ENCODE measurements at regions not wholly inside any gene's neighbourhood (a gene's known extent, or its start where the extent isn't known, plus 50 kb on each side); places are given as distances from the start of the nearest gene placed in this dataset.

GRCh38 chr20:47866480-47866879 lies 81.2 kb upstream of the SULF2 start:
- no peak overlapping the region for H2AFZ ChIP-seq (ENCODE audit: control insufficient read depth, low read depth, low read length)
- H3K4me1 ChIP-seq (ENCODE audit: control insufficient read depth, insufficient read depth, low read length), result no peaks in the 10 kb centered on the region
- RAD21 ChIA-PET (ENCODE audit: unreplicated experiment), result no interaction called here
- H4K20me1 ChIP-seq (ENCODE audit: control insufficient read depth, insufficient read depth), result no peaks in the 10 kb centered on the region
- POLR2A ChIA-PET, result no interaction called here
- peaks cover 0 to 3% of the 10 kb centered on the region in 2 experiments; a peak in 2 of 4 replicates for H3K27me3 ChIP-seq (replicated peaks in 1 of 2; ENCODE audit: control insufficient read depth in 2 of 2, insufficient read depth in 2 of 2, low read length in 1 of 2)
- no peak overlapping the region for H3K9ac ChIP-seq (ENCODE audit: control insufficient read depth, insufficient read depth, low read length)
- no peaks in the 10 kb centered on the region for H3K9me3 ChIP-seq (replicated peaks; ENCODE audit: control insufficient read depth, insufficient read depth, low read length)
- no peak for DNase-seq (ENCODE audit: low read depth, low spot score)
- no peak for ATAC-seq
- SMC1A ChIA-PET (ENCODE audit: uncharacterized antibody, unreplicated experiment), result no interaction called here
- CTCF ChIA-PET, result interaction anchor here (1.0 to 1.2 kb wide), 2 partner anchors 84 to 189 kb away, joined by 3 read pairs; no protein-coding TSS in a partner anchor
- FAIRE-seq, result no peak
- no peaks in the 10 kb centered on the region for H3K36me3 ChIP-seq (ENCODE audit: control insufficient read depth in 2 of 2, insufficient read depth in 2 of 2, low read length in 1 of 2)
- intact Hi-C loops (cut with micrococcal nuclease; ENCODE audit: unreplicated experiment), result no loop called here
- 30% methylated on average over 10 of the region's 10 CpGs for WGBS (ENCODE audit: insufficient coverage, insufficient replicate concordance, low lambda C conversion rate, missing lambda C conversion rate)
- no peaks in the 10 kb centered on the region for H3K79me2 ChIP-seq (ENCODE audit: control insufficient read depth, insufficient read depth, low read length)
- in situ Hi-C loops (cut with MboI), result no loop called here
- H3K4me3 ChIP-seq, result no peak overlapping the region
- no peak overlapping the region for H3K4me2 ChIP-seq (ENCODE audit: control insufficient read depth, insufficient read depth)
- TF ChIP-seq ETV6 (conservative IDR thresholded peaks at IDR 0.05 in 1 of 2, IDR thresholded peaks at IDR 0.05 in 1 of 2; ENCODE audit: borderline replicate concordance in 1 of 2, low read depth in 1 of 2) (0 out of 4 replicates have a peak, but pooled peaks of 1 of the 2 experiments have one; percentile 75), DPF2 (IDR thresholded peaks at IDR 0.05) (no peak)
- H3K27ac ChIP-seq (ENCODE audit: control insufficient read depth, insufficient read depth), result no peak overlapping the region
- no TSS peak for BruUV-seq (replicated peaks)

- RAD21 ChIA-PET (ENCODE audit: unreplicated experiment), result no interaction called here
- DNase-seq (ENCODE audit: low read depth, low spot score), result no peak
- Histone ChIP-seq H3K4me1 (ENCODE audit: control insufficient read depth, insufficient read depth, low read length) (no peaks in the 10 kb centered on the region), H3K27me3 (replicated peaks in 1 of 2; ENCODE audit: control insufficient read depth in 2 of 2, insufficient read depth in 2 of 2, low read length in 1 of 2) (peaks cover 0 to 3% of the 10 kb centered on the region in 2 experiments; a peak in 2 of 4 replicates), H4K20me1 (ENCODE audit: control insufficient read depth, insufficient read depth) (no peaks in the 10 kb centered on the region), H3K79me2 (ENCODE audit: control insufficient read depth, insufficient read depth, low read length) (no peaks in the 10 kb centered on the region), H3K9me3 (replicated peaks; ENCODE audit: control insufficient read depth, insufficient read depth, low read length) (no peaks in the 10 kb centered on the region), H3K9ac (ENCODE audit: control insufficient read depth, insufficient read depth, low read length) (no peak overlapping the region), H3K36me3 (ENCODE audit: control insufficient read depth in 2 of 2, insufficient read depth in 2 of 2, low read length in 1 of 2) (no peaks in the 10 kb centered on the region), H3K4me2 (ENCODE audit: control insufficient read depth, insufficient read depth) (no peak overlapping the region), H3K4me3 (no peak overlapping the region), H2AFZ (ENCODE audit: control insufficient read depth, low read depth, low read length) (no peak overlapping the region), H3K27ac (ENCODE audit: control insufficient read depth, insufficient read depth) (no peak overlapping the region)
- 16% methylated on average over 9 of the region's 9 CpGs for WGBS (ENCODE audit: insufficient coverage, insufficient replicate concordance, low lambda C conversion rate, missing lambda C conversion rate)
- in situ Hi-C loops (cut with MboI), result no loop called here
- SMC1A ChIA-PET (ENCODE audit: uncharacterized antibody, unreplicated experiment), result no interaction called here
- no peak for ATAC-seq
- intact Hi-C loops (cut with micrococcal nuclease; ENCODE audit: unreplicated experiment), result no loop called here
- POLR2A ChIA-PET, result no interaction called here
- FAIRE-seq, result no peak
- BruUV-seq (replicated peaks), result no TSS peak
- CTCF ChIA-PET, result interaction anchor here (1.0 to 1.2 kb wide), 2 partner anchors 84 to 188 kb away, joined by 3 read pairs; no protein-coding TSS in a partner anchor
- no peak for TF ChIP-seq MXI1 (IDR thresholded peaks at IDR 0.05; ENCODE audit: low read depth, low read length)
- no peak for TF ChIP-seq CREM (IDR thresholded peaks at IDR 0.05; ENCODE audit: low read depth)
- no peak for TF ChIP-seq BHLHE40 (IDR thresholded peaks at IDR 0.05; ENCODE audit: borderline replicate concordance in 1 of 2, low read depth in 2 of 2, low read length in 1 of 2)
- TF ChIP-seq ZNF622 (IDR thresholded peaks at IDR 0.05), result no peak
- no peak for TF ChIP-seq RB1 (IDR thresholded peaks at IDR 0.05; ENCODE audit: borderline replicate concordance)
- no peak for TF ChIP-seq NFYB (IDR thresholded peaks at IDR 0.05; ENCODE audit: insufficient read depth, low read depth, low read length)
- no peak for TF ChIP-seq ZBTB40 (IDR thresholded peaks at IDR 0.05; ENCODE audit: borderline replicate concordance)
- TF ChIP-seq BCLAF1 (IDR thresholded peaks at IDR 0.05), result no peak
- TF ChIP-seq NFXL1 (IDR thresholded peaks at IDR 0.05; ENCODE audit: borderline replicate concordance), result no peak
Measured at GRCh38 chr20:47865912-47866311, 80.6 kb upstream of the SULF2 start.
